Neuronal stem cell (in vitro differentiated cells): ENCODE measurements at regions not wholly inside any gene's neighbourhood (a gene's known extent, or its start where the extent isn't known, plus 50 kb on each side); places are given as distances from the start of the nearest gene placed in this dataset.
A peak's percentile ranks its signal among the peaks of the same experiment; 100 is the strongest.

ENCODE experiments used
- DNase-seq: peaks from one replicate; pipeline ENCODE4 v3.0.0-alpha.2; 2013; ENCODE audit warnings: low spot score
- H2AFZ ChIP-seq: one replicate; pipeline ENCODE4 v1.6.1; 2013; ENCODE audit warnings: mild to moderate bottlenecking, low read length, inconsistent platforms
- H2AK5ac ChIP-seq: 2 replicates; pipeline ENCODE4 v1.6.1; 2013; ENCODE audit warnings: low read depth, mild to moderate bottlenecking, inconsistent platforms, low read length, moderate library complexity, mixed read lengths
- H2BK120ac ChIP-seq: 2 replicates; pipeline ENCODE4 v1.6.1; 2013; ENCODE audit warnings: low read depth, mild to moderate bottlenecking, inconsistent platforms, low read length, moderate library complexity, mixed read lengths
- H2BK12ac ChIP-seq: one replicate; pipeline ENCODE4 v1.6.1; 2013; ENCODE audit warnings: low read length, inconsistent platforms
- H2BK15ac ChIP-seq: 2 replicates; pipeline ENCODE4 v1.6.1; 2013; ENCODE audit warnings: mild to moderate bottlenecking, low read length, inconsistent platforms, mixed read lengths
- H2BK5ac ChIP-seq: one replicate; pipeline ENCODE4 v1.6.1; 2013; ENCODE audit warnings: inconsistent platforms, mild to moderate bottlenecking, low read length, moderate library complexity
- H3K14ac ChIP-seq: one replicate; pipeline ENCODE4 v1.6.1; 2013; ENCODE audit warnings: low read length, inconsistent platforms
- H3K18ac ChIP-seq: 2 replicates; pipeline ENCODE4 v1.6.1; 2013; ENCODE audit warnings: low read length, inconsistent platforms
- H3K23ac ChIP-seq: 2 replicates; pipeline ENCODE4 v1.6.1; 2013; ENCODE audit warnings: low read depth, mild to moderate bottlenecking, mixed read lengths, low read length, inconsistent platforms; ENCODE audit not compliant: poor library complexity
- H3K27ac ChIP-seq: replicated peaks from 3 replicates; pipeline ENCODE4 v1.5.1; 2013; ENCODE audit warnings: low read length, inconsistent platforms
- H3K27me3 ChIP-seq, 3 experiments: 2 replicates each; pipeline ENCODE4 v1.6.1; 2013; ENCODE audit warnings: low read length in 3 of 3, mild to moderate bottlenecking in 2 of 3, inconsistent platforms in 1 of 3, low read depth in 1 of 3, mixed read lengths in 1 of 3, moderate library complexity in 1 of 3; ENCODE audit not compliant: control insufficient read depth in 3 of 3, insufficient read depth in 3 of 3
- H3K36me3 ChIP-seq, 2 donors: replicated peaks in 1 of 2; 2 replicates each; pipeline ENCODE4 v1.6.1; 2013; ENCODE audit warnings: low read length in 2 of 2; ENCODE audit not compliant: control insufficient read depth in 2 of 2, insufficient read depth in 2 of 2
- H3K4ac ChIP-seq: 2 replicates; pipeline ENCODE4 v1.6.1; 2013; ENCODE audit warnings: inconsistent platforms, mild to moderate bottlenecking, low read length, moderate library complexity
- H3K4me1 ChIP-seq, 2 donors: 1 replicate in 1 of 2; 2 replicates in 1 of 2; pipeline ENCODE4 v1.6.1; 2013; ENCODE audit warnings: low read length in 2 of 2, low read depth in 1 of 2; ENCODE audit not compliant: control insufficient read depth in 2 of 2, insufficient read depth in 1 of 2
- H3K4me2 ChIP-seq: one replicate; pipeline ENCODE4 v1.6.1; 2013; ENCODE audit warnings: mild to moderate bottlenecking, low read length, inconsistent platforms; ENCODE audit not compliant: insufficient read depth, poor library complexity, severe bottlenecking
- H3K4me3 ChIP-seq, 2 donors: 2 replicates each; pipeline ENCODE4 v1.5.1; 2013; ENCODE audit warnings: low read length in 2 of 2, mild to moderate bottlenecking in 2 of 2, inconsistent platforms in 1 of 2, moderate library complexity in 1 of 2
- H3K79me1 ChIP-seq: one replicate; pipeline ENCODE4 v1.6.1; 2013; ENCODE audit warnings: low read depth, mild to moderate bottlenecking, inconsistent platforms, low read length, moderate library complexity
- H3K9ac ChIP-seq: one replicate; pipeline ENCODE4 v1.6.1; 2013; ENCODE audit warnings: mild to moderate bottlenecking, low read depth, low read length, inconsistent platforms; ENCODE audit not compliant: poor library complexity
- H3K9me3 ChIP-seq, 2 donors: replicated peaks in 1 of 2; 2 replicates each; pipeline versions ENCODE3 to v1.6.1; 2013; ENCODE audit warnings: low read length in 2 of 2, mild to moderate bottlenecking in 2 of 2, inconsistent platforms in 1 of 2, low read depth in 1 of 2, mixed read lengths in 1 of 2, moderate library complexity in 1 of 2; ENCODE audit not compliant: control insufficient read depth in 2 of 2, insufficient read depth in 1 of 2
- H4K8ac ChIP-seq: one replicate; pipeline ENCODE4 v1.6.1; 2013; ENCODE audit warnings: low read depth, mild to moderate bottlenecking, inconsistent platforms, low read length, moderate library complexity
- H4K91ac ChIP-seq: one replicate; pipeline ENCODE4 v1.6.1; 2013; ENCODE audit warnings: low read length, low read depth, mild to moderate bottlenecking, inconsistent platforms; ENCODE audit not compliant: poor library complexity
- WGBS, 2 donors: extraction: QIAGEN DNeasy Blood & Tissue Kit; methylation state at CpG; one replicate each; pipeline ENCODE4 v1.1.7; 2013; ENCODE audit warnings: missing lambda C conversion rate in 2 of 2, mixed read lengths in 1 of 2; ENCODE audit not compliant: insufficient read length in 2 of 2, insufficient replicate concordance in 1 of 2; ENCODE audit errors: extremely low coverage in 2 of 2; 5-methylcytosine and 5-hydroxymethylcytosine counted together

GRCh38 chr2:2557475-2557874, 226.4 kb upstream of the MYT1L start:
- H3K9me3 ChIP-seq = no peaks in the 10 kb centered on the region
- no peak overlapping the region for H2BK120ac ChIP-seq
- no peak for DNase-seq
- H3K14ac ChIP-seq = no peak overlapping the region
- H3K4me3 ChIP-seq = no peak overlapping the region
- H3K36me3 ChIP-seq = no peaks in the 10 kb centered on the region
- H3K27me3 ChIP-seq = no peaks in the 10 kb centered on the region
- H2BK15ac ChIP-seq = no peak overlapping the region
- no peak overlapping the region for H4K8ac ChIP-seq
- WGBS, 2 donors = no CpG with 5 or more reads among the region's 5 CpGs
- H4K91ac ChIP-seq = no peak overlapping the region
- no peaks in the 10 kb centered on the region for H3K4me1 ChIP-seq
- H3K27ac ChIP-seq = no peak overlapping the region
- no peak overlapping the region for H2AFZ ChIP-seq
- H3K4ac ChIP-seq = no peak overlapping the region
- no peak overlapping the region for H3K23ac ChIP-seq
- H3K9ac ChIP-seq = no peak overlapping the region
- no peak overlapping the region for H2BK12ac ChIP-seq
- H3K4me2 ChIP-seq = no peak overlapping the region
- no peaks in the 10 kb centered on the region for H3K79me1 ChIP-seq
- H2BK5ac ChIP-seq = no peak overlapping the region
- H3K18ac ChIP-seq = no peak overlapping the region
- no peak overlapping the region for H2AK5ac ChIP-seq

- Histone ChIP-seq H3K36me3 (no peaks in the 10 kb centered on the region), H4K91ac (no peak overlapping the region), H3K79me1 (no peaks in the 10 kb centered on the region), H3K4me2 (no peak overlapping the region), H3K27ac (no peak overlapping the region), H2BK15ac (no peak overlapping the region), H3K18ac (no peak overlapping the region), H4K8ac (no peak overlapping the region), H3K4me1 (no peaks in the 10 kb centered on the region), H2BK12ac (no peak overlapping the region), H3K14ac (no peak overlapping the region), H3K9me3 (peaks cover 0 to 3% of the 10 kb centered on the region in 2 donors), H2BK120ac (no peak overlapping the region), H3K9ac (no peak overlapping the region), H2AK5ac (no peak overlapping the region), H3K27me3 (peaks cover 0 to 2% (median 0%) of the 10 kb centered on the region in 3 experiments), H3K4me3 (no peak overlapping the region), H2AFZ (no peak overlapping the region), H3K4ac (no peak overlapping the region), H3K23ac (no peak overlapping the region), H2BK5ac (no peak overlapping the region)
- DNase-seq = no peak
- no CpG with 5 or more reads among the region's 3 CpGs for WGBS, 2 donors
Observed at GRCh38 chr2:2550856-2551255, 219.8 kb upstream of the MYT1L start.

- Histone ChIP-seq H3K4me1 (peaks cover under 1 to 1% of the 10 kb centered on the region in 2 donors), H2BK5ac (no peak overlapping the region), H3K4me3 (no peak overlapping the region), H2BK120ac (no peak overlapping the region), H3K79me1 (no peaks in the 10 kb centered on the region), H2BK15ac (no peak overlapping the region), H3K9ac (no peak overlapping the region), H3K9me3 (peaks cover 0 to 3% of the 10 kb centered on the region in 2 donors), H2BK12ac (no peak overlapping the region), H3K27ac (no peak overlapping the region), H3K4me2 (no peak overlapping the region), H3K14ac (no peak overlapping the region), H3K18ac (no peak overlapping the region), H3K36me3 (no peaks in the 10 kb centered on the region), H4K91ac (no peak overlapping the region), H3K27me3 (peaks cover 0 to 2% (median 0%) of the 10 kb centered on the region in 3 experiments), H2AFZ (no peak overlapping the region), H3K4ac (no peak overlapping the region), H2AK5ac (peak overlapping the region; percentile 34), H3K23ac (no peak overlapping the region), H4K8ac (no peak overlapping the region)
- WGBS, 2 donors = no CpG with 5 or more reads among the region's 4 CpGs
- no peak for DNase-seq
Observed at GRCh38 chr2:2547911-2548310, 216.8 kb upstream of the MYT1L start.

- H3K9me3 ChIP-seq = peaks cover 0 to 3% of the 10 kb centered on the region in 2 donors
- WGBS, 2 donors = no CpG with 5 or more reads among the region's 3 CpGs
- DNase-seq = no peak
- H2BK15ac ChIP-seq = no peak overlapping the region
- no peak overlapping the region for H4K91ac ChIP-seq
- H3K4me3 ChIP-seq = no peak overlapping the region
- no peak overlapping the region for H3K9ac ChIP-seq
- peak overlapping the region; percentile 57 for H3K23ac ChIP-seq
- H3K27ac ChIP-seq = no peak overlapping the region
- H3K18ac ChIP-seq = peak overlapping the region; percentile 19
- peak overlapping the region; percentile 44 for H4K8ac ChIP-seq
- no peak overlapping the region for H3K4ac ChIP-seq
- H3K14ac ChIP-seq = no peak overlapping the region
- H3K36me3 ChIP-seq = no peaks in the 10 kb centered on the region
- no peak overlapping the region for H2AFZ ChIP-seq
- H3K27me3 ChIP-seq = peaks cover 0 to 2% (median 0%) of the 10 kb centered on the region in 3 experiments
- no peak overlapping the region for H2BK12ac ChIP-seq
- no peaks in the 10 kb centered on the region for H3K79me1 ChIP-seq
- H2BK5ac ChIP-seq = no peak overlapping the region
- H2BK120ac ChIP-seq = no peak overlapping the region
- no peak overlapping the region for H3K4me2 ChIP-seq
- H2AK5ac ChIP-seq = peak overlapping the region; percentile 34
- peaks cover 1 to 2% of the 10 kb centered on the region in 2 donors for H3K4me1 ChIP-seq
Observed at GRCh38 chr2:2547451-2547850, 216.4 kb upstream of the MYT1L start.
